Stimulated activated naive CD8-positive, alpha-beta T cell treated with anti-CD3 and anti-CD28 coated beads, Interleukin-15, Interleukin-2, amounts not matched to agents 100 ng/mL and 50 ng/mL, for 24 hours (primary cell): ENCODE measurements at regions not wholly inside any gene's neighbourhood (a gene's known extent, or its start where the extent isn't known, plus 50 kb on each side); places are given as distances from the start of the nearest gene placed in this dataset.
"Not testable (repeated sequence)": the region's sequence is repeated elsewhere in the genome, so short reads cannot be mapped to it uniquely, and the experiment has no call there.

Experiments used
- H3K27ac Mint-ChIP-seq: one replicate; pipeline ENCODE4 v1.8.0; 2021; ENCODE audit warnings: mild to moderate bottlenecking, mixed read lengths
- H3K27me3 Mint-ChIP-seq: one replicate; pipeline ENCODE4 v1.8.0; 2021; ENCODE audit warnings: mixed read lengths
- H3K36me3 Mint-ChIP-seq: one replicate; pipeline ENCODE4 v1.8.0; 2021; ENCODE audit warnings: low read depth, mixed read lengths
- H3K4me1 Mint-ChIP-seq: one replicate; pipeline ENCODE4 v1.8.0; 2021; ENCODE audit warnings: low read depth, mixed read lengths
- H3K4me3 Mint-ChIP-seq: one replicate; pipeline ENCODE4 v1.8.0; 2021; ENCODE audit warnings: mild to moderate bottlenecking, mixed read lengths
- H3K9me3 Mint-ChIP-seq: one replicate; pipeline ENCODE4 v1.8.0; 2021; ENCODE audit warnings: mixed read lengths

DNA sequence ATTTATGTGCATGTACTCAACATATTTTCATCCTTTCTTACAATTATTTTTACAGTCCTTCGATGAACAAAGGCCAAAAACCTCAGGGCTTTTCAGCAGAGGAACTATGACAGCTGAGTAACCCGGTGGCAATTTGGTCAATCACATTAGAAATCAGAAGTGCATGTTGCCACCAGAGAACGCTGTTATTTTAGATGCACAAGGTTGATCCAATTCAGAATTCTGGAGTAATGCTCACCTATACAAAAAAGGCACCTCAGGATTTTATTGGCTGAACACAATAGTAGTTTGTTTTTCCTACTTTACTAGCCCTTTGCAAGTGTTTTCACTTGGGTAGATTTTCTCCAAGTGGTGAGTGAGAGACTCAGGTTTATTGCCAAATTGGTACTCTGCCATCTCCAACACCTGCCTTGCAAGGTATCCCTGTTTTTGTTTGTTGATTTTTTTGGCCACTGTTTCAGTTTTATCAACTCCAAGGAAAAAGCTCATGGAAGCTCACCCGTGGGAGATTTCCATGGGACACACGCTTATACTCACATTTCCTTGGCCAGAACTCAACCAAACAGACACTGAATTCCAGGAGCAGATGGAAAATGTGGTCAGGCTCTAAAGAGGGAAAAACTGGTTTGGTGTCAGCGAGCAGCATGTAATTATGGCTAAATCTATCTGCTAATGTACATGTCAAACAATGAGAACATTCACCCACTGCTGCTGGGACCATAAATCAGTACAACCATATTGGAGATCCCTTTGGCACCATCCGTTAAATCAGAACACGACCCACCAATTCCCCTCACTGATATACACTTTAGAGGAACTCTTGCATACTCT is 573.1 kb upstream of the AMELY start:
- H3K4me3 Mint-ChIP-seq, H3K27me3 Mint-ChIP-seq, H3K9me3 Mint-ChIP-seq, H3K36me3 Mint-ChIP-seq, H3K27ac Mint-ChIP-seq, H3K4me1 Mint-ChIP-seq: not testable (repeated sequence)

DNA sequence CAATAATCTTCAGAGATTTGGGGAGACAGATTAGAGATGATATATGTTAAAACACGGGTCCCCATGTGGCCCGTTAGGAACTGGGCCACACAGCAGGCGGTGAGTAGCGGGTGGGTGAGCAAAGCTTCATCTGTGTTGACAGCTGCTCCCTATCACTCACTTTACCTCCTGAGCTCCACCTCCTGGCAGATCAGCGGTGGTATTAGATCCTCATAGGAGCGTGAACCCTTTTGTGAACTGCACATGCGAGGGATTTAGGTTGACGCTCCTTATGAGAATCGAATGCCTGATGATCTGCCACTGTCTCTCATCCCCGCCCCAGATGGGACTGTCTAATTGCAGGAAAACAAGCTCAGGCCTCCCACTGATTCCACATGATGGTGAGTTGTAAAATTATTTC is 560.4 kb upstream of the AMELY start:
- Mint-ChIP-seq H3K27ac (no peak overlapping the region), H3K4me3 (no peak overlapping the region), H3K9me3 (no peaks in the 10 kb centered on the region), H3K27me3 (no peaks in the 10 kb centered on the region), H3K4me1 (peaks cover 18% of the 10 kb centered on the region), H3K36me3 (no peaks in the 10 kb centered on the region)

DNA sequence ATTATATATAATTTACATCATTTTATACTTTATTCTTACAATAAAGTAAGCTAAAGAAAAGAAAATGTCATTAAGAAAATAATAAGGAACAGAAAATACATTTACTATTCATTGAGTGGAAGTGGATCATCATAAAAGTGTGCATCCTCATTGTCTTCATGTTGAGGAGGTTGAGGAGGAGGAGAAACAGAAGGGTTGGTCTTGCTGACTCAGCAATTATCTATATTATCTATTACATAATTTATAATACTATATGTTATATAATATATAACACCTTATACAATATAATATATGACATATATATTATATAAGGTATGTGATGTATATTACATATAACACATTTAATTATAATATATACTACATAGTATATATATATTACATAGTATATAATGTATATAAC is 558.5 kb upstream of the AMELY start:
- Mint-ChIP-seq H3K4me1 (peaks cover 32% of the 10 kb centered on the region), H3K9me3 (no peaks in the 10 kb centered on the region), H3K27ac (no peak overlapping the region)

DNA sequence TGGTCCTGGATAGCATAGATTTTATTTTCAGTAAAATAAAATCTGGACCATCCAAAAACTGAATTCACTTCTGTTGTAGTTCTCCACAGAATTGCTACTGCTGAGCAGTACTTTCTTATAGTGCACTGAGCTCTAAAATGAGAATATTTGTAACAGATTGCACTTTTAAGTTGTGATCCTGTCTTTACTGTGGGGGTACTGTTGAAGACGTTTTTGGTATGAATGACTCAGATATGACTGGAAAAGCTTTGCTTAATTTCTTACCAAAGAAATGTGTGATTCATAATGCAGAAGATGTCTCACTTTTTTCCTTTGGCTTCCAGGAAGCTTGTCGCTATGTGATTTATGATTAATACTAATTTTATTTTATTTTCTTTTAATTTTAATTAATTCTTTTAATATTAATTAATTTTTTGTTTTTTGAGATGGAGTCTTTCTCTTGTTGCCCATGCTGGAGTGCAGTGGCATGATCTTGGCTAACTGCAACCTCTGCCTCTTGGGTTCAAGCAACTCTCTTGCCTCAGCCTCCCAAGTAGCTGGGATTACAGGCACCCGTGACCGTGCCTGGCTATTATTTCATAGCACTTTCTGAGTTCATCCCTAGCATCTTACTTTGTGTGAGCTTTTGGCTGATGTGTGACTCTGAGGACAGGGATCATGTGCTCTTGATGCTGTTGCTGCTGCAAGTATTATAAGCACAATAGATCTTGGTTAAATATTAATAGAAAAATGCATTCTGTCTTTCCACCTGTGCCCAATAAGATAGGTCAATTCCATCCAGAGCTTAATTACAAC is 557.6 kb upstream of the AMELY start:
- Mint-ChIP-seq H3K36me3 (no peaks in the 10 kb centered on the region), H3K9me3 (no peaks in the 10 kb centered on the region), H3K4me3 (no peak overlapping the region), H3K4me1 (peaks cover 31% of the 10 kb centered on the region), H3K27ac (peak overlapping the region; percentile 83), H3K27me3 (peaks cover 6% of the 10 kb centered on the region)

More for the DNA sequence above, 558.5 kb upstream of the AMELY start:
- Mint-ChIP-seq H3K4me3 (no peak overlapping the region), H3K36me3 (no peaks in the 10 kb centered on the region), H3K27me3 (peaks cover 6% of the 10 kb centered on the region)

DNA sequence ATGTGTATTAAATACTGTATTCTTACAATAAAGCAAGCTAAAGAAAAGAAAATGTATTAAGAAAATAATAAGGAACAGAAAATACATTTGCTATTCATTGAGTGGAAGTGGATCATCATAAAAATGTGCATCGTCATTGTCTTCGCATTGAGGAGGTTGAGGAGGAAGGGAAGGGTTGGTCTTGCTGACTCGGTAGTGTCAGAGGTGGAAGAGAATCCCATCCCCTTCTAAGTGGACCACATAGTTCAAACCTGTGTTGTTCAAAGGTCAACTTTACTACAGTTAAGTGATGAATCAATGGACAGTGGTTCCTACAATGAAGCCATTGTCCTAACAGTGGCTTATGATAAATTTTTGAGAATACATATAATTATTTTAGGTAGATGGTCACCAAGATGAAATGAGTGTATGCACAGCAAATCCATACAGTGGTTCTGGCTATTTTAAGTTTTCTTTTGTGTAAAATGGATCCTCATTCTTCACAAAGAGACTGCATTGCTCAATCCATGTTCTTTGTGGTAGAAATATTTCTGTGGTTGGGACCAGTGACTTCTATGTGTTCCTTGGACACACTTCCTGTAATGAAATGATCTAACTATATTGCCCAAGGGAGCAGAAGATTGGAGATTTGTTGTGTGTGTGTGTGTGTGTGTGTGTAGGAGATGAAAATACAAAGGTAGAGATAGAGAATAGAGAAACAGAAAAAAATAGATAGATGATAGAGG is 556.4 kb upstream of the AMELY start:
- Mint-ChIP-seq H3K36me3 (no peaks in the 10 kb centered on the region), H3K27ac (peak overlapping the region; percentile 83), H3K27me3 (peaks cover 7% of the 10 kb centered on the region), H3K4me1 (peaks cover 31% of the 10 kb centered on the region), H3K9me3 (no peaks in the 10 kb centered on the region), H3K4me3 (peak overlapping the region; percentile 36)

DNA sequence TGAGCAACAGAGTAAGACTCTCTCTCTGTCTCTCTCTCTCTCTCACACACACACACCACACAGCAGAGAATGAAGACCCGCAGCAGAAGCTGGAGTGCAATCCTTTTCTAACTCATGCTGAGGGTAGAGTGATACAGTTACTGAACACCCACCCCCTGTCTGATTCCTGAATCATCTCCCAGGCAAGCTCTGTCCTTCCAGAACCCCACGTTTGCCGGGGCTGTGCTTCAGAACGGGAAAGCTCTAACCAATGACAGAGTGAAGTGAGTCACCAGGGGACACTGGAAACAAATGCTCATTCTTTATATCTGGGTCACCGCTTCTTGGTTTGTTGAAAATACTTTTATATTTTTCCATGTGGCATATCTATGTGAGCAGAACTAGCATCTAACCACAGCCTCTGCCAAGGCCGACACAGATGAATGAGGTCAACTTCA is 553.7 kb upstream of the AMELY start:
- H3K4me3 Mint-ChIP-seq: peak overlapping the region; percentile 7

DNA sequence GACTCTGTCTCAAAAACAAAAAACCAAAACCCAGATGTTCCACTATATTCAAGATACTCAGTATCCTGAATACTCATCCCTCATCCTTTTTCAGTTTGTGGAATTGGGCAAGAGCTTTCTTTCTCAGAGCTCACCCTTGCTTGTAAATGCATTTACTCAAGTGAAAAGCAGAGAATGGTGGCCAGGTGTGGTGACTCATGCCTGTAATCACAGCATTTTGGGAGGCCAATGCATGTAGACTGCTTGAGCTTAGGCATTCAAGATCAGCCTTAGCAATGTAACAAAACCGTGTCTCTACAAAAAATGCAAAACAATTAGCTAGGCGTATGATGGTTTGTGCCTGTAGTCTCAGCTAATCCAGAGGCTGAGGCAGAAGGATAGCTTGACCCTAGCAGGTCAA is 553.2 kb upstream of the AMELY start:
- H3K27me3 Mint-ChIP-seq: peaks cover 15% of the 10 kb centered on the region
- H3K4me1 Mint-ChIP-seq: peaks cover 31% of the 10 kb centered on the region
- no peaks in the 10 kb centered on the region for H3K36me3 Mint-ChIP-seq
- peaks cover 7% of the 10 kb centered on the region for H3K9me3 Mint-ChIP-seq
- no peak overlapping the region for H3K27ac Mint-ChIP-seq
- no peak overlapping the region for H3K4me3 Mint-ChIP-seq

More for the DNA sequence above, 553.7 kb upstream of the AMELY start:
- Mint-ChIP-seq H3K4me1 (peaks cover 31% of the 10 kb centered on the region), H3K27ac (peak overlapping the region; percentile 87), H3K36me3 (no peaks in the 10 kb centered on the region), H3K9me3 (peaks cover 4% of the 10 kb centered on the region), H3K27me3 (peaks cover 13% of the 10 kb centered on the region)

DNA sequence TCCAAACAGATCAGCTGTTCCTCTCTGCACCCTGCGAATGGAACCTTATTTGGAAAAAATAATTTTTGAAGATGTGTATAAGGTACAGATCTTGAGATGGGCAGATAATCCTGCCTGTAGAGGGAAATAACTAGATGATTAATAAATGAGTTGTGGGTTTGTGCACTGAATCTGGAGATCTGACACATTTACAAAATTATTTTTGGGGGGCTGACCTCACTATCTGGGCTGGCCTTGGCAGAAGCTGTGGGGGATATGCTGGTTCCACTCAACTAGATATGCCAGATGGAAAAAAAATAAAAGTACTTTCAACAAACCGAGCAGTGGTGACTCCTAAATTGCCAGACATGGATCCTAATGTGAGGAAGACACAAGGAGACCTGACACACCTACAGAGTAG is 552.2 kb upstream of the AMELY start:
- Mint-ChIP-seq H3K9me3 (peaks cover 9% of the 10 kb centered on the region), H3K36me3 (no peaks in the 10 kb centered on the region), H3K27ac (no peak overlapping the region), H3K4me3 (no peak overlapping the region), H3K27me3 (peaks cover 23% of the 10 kb centered on the region), H3K4me1 (peaks cover 29% of the 10 kb centered on the region)

DNA sequence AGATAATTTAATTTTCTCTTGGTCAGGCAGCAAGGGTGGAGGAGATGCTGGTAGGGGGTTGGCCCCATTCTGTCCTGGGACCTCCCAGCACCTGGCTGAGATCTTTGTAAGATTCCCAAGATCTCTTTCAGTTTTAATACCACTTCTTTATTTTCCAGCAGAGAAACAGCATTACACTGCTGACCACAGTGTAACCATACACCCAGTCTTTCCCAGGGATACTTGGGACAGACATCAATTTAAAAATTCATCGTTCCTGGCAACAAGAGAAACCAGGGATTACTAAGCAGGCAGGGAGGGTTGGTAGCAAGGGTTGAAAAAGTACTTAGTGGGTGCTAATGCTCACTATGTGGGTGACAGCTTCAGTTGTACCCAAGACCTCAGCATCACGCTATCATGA is 551.6 kb upstream of the AMELY start:
- peaks cover 9% of the 10 kb centered on the region for H3K9me3 Mint-ChIP-seq

DNA sequence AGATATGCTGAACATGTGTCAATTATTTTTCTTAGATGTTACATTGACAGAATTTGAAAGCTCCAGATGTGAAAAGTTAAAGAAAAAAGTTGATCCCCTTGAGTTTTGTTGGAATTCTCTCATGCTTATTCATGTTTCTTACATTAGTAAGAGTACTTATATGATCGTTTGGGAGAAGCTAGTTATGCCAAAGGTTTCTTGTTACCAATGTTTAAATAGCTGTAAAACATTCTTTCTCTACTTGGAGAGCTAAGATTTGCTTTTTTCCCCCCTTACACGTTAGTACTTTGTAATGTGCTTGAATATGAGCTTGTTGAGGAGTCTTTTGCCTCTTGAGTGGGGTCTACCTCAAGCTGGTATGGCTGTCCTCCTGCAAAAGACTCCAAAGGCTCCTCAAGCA is 551.1 kb upstream of the AMELY start:
- no peak overlapping the region for H3K4me3 Mint-ChIP-seq
- peaks cover 9% of the 10 kb centered on the region for H3K9me3 Mint-ChIP-seq
- H3K27ac Mint-ChIP-seq: no peak overlapping the region
- peaks cover 20% of the 10 kb centered on the region for H3K4me1 Mint-ChIP-seq
- no peaks in the 10 kb centered on the region for H3K36me3 Mint-ChIP-seq
- H3K27me3 Mint-ChIP-seq: peaks cover 29% of the 10 kb centered on the region

More for the DNA sequence above, 551.6 kb upstream of the AMELY start:
- Mint-ChIP-seq H3K27ac (no peak overlapping the region), H3K36me3 (no peaks in the 10 kb centered on the region), H3K27me3 (peaks cover 28% of the 10 kb centered on the region), H3K4me3 (no peak overlapping the region), H3K4me1 (peaks cover 24% of the 10 kb centered on the region)

DNA sequence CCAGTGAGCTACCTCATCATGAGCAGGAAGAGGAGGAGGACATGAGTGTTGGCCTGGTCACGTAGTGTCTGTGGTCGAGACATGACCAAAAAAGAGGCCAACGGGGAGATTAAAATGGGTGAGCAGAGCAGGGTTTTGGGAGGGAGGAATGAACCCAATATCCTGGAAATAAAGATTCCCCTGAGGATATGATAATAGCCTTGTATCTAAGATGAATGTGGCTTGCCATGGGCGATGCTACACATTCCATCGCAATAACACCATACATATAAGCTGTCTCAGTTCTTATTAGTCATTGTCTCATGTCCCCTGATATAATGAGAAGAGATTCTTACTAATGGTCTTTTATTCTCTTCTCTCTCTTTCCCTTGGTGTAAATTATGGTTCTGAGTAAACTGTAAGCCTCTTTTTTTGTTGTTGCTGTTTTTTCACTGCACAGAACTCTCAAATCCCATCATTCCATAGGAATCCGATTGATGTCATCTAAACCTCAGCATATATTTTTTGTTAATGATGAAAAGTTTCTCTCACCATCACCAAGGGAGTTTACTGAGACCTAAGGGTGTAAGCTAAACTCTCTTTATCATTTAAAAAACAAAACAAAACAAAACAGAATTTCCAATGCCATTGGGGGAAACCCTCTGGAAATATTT is 550.4 kb upstream of the AMELY start:
- Mint-ChIP-seq H3K9me3 (peaks cover 9% of the 10 kb centered on the region), H3K27ac (no peak overlapping the region), H3K27me3 (peaks cover 33% of the 10 kb centered on the region), H3K36me3 (no peaks in the 10 kb centered on the region), H3K4me3 (no peak overlapping the region), H3K4me1 (peaks cover 17% of the 10 kb centered on the region)

DNA sequence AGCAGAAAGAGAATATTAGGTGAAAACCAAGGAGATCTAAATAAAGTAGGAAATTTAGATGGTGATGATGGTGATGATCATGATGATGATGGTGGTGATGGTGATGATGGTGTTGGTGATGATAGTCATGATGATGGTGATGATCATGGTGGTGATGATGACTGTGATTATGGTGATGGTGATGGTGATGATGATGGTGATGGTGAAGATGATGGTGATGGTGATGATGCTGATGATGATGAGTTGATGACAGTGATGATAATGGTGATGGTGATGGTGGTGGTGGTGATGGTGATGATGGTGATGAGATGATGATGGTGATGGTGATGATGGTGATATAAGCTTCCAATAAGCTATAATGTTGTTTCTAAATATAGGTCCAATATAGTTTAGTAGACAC is 548.2 kb upstream of the AMELY start:
- peaks cover under 1% of the 10 kb centered on the region for H3K4me1 Mint-ChIP-seq
- peaks cover 27% of the 10 kb centered on the region for H3K27me3 Mint-ChIP-seq
- no peak overlapping the region for H3K4me3 Mint-ChIP-seq
- H3K27ac Mint-ChIP-seq: no peak overlapping the region
- H3K36me3 Mint-ChIP-seq: no peaks in the 10 kb centered on the region
- peaks cover 9% of the 10 kb centered on the region for H3K9me3 Mint-ChIP-seq

DNA sequence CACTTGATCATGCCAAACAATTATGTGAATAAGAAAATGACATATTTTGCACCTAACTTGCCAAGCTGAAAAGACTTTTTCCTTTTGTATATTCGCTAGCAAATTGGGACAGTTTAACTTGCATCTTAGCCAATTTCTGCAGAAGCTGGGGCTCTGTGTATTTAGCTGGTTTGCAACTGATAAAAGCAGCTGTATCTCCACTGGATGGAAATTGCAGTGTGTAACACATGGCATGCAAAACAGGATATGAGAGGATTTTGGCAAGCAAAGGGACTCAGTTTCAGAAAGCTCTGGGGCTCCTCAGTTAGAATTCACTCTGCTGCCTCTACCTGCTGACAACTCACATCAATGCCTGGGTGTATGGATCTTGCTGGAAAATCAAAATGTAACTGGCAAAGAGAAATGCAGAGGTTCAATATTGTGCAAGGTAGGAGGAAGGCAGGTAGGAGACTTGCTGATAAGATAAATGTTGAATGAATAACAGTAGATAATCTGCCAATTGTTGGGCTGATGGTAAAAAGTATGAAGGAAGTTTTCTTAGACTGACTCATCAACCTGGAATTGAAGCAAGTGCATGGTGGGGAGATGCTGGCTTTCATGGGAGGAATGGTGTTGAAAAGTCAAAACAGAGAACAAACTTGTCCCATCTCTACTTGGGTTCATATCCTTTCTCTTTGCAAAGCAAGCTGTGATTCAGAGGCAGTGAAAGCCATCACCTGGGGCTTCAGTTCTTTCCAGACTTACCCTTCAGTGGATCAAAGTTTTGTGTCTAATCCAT is 546.9 kb upstream of the AMELY start:
- H3K36me3 Mint-ChIP-seq: no peaks in the 10 kb centered on the region
- H3K27ac Mint-ChIP-seq: no peak overlapping the region
- H3K4me1 Mint-ChIP-seq: no peaks in the 10 kb centered on the region
- no peak overlapping the region for H3K4me3 Mint-ChIP-seq
- H3K27me3 Mint-ChIP-seq: peaks cover 27% of the 10 kb centered on the region
- H3K9me3 Mint-ChIP-seq: peaks cover 9% of the 10 kb centered on the region
